HepG2 (cell line): ENCODE measurements at regions not wholly inside any gene's neighbourhood (a gene's known extent, or its start where the extent isn't known, plus 50 kb on each side); places are given as distances from the start of the nearest gene placed in this dataset.

ENCODE experiments used
- ARID5B ChIP-seq: IDR thresholded peaks from 2 replicates; pipeline ENCODE4 v1.4.0; 2020; ENCODE audit warnings: mild to moderate bottlenecking, missing genetic modification reagents
- BCL3 ChIP-seq: sonication (generic); formaldehyde crosslinking; IDR thresholded peaks from 2 replicates; pipeline ENCODE4 v1.5.1; 2020; ENCODE audit warnings: mild to moderate bottlenecking, missing genetic modification reagents, moderate library complexity
- ERF ChIP-seq: IDR thresholded peaks from 2 replicates; pipeline ENCODE4 v1.6.1; 2018; ENCODE audit warnings: missing biosample characterization, missing genetic modification reagents
- GATAD2A ChIP-seq: IDR thresholded peaks from 2 replicates; pipeline ENCODE4 v1.6.1; 2016
- HMGXB4 ChIP-seq, 2 experiments: sonication (generic) in 1 of 2; formaldehyde crosslinking in 1 of 2; IDR thresholded peaks; 2 replicates each; pipeline versions ENCODE4 v1.4.0 to v1.6.1; 2018 to 2020; ENCODE audit warnings: missing genetic modification reagents in 2 of 2, borderline replicate concordance in 1 of 2, low read depth in 1 of 2, mild to moderate bottlenecking in 1 of 2, missing biosample characterization in 1 of 2
- KDM2A ChIP-seq: sonication (generic); formaldehyde crosslinking; IDR thresholded peaks from 2 replicates; pipeline ENCODE4 v1.4.0; 2020; ENCODE audit warnings: low read depth, missing genetic modification reagents, borderline replicate concordance
- MAFK ChIP-seq, 2 experiments: IDR thresholded peaks in 1 of 2; conservative IDR thresholded peaks in 1 of 2; 2 replicates each; pipeline ENCODE4 v1.6.1; 2011; ENCODE audit warnings: improper control_type of control experiment in 2 of 2, low read length in 2 of 2
- PTBP1 ChIP-seq: fragments of 200-400 bp; formaldehyde crosslinking; IDR thresholded peaks from 2 replicates; pipeline ENCODE4 v1.6.1; 2018; ENCODE audit warnings: low read length, low read depth; ENCODE audit not compliant: poor library complexity, severe bottlenecking
- RELA ChIP-seq: sonication (generic); formaldehyde crosslinking; IDR thresholded peaks from 2 replicates; pipeline ENCODE4 v1.4.0; 2020; ENCODE audit warnings: missing genetic modification reagents
- REPIN1 ChIP-seq: sonication (generic); formaldehyde crosslinking; IDR thresholded peaks from 2 replicates; pipeline ENCODE4 v1.8.0; 2022; ENCODE audit warnings: missing genetic modification reagents, low read depth, mild to moderate bottlenecking, borderline replicate concordance
- U2AF1 ChIP-seq: fragments of 200-400 bp; formaldehyde crosslinking; optimal IDR thresholded peaks from 2 replicates; pipeline ENCODE3; 2017; ENCODE audit warnings: mild to moderate bottlenecking, low read depth, low read length
- ZNF770 ChIP-seq: sonication (generic); formaldehyde crosslinking; IDR thresholded peaks from 2 replicates; pipeline ENCODE4 v1.5.0; 2020; ENCODE audit warnings: mild to moderate bottlenecking, missing genetic modification reagents

GRCh38 chr14:100645196-100645981, 58.2 kb upstream of the BEGAIN start (continued):
- TF ChIP-seq BCL3 (CRISPR knock-in tag) (peak; percentile 66; the same call in 1 of the 2 replicates), KDM2A (CRISPR knock-in tag) (peak; percentile 44; the same call in 1 of the 2 replicates), GATAD2A (CRISPR knock-in tag) (0 out of 2 replicates have a peak, but pooled peaks have one; percentile 16), ERF (0 out of 2 replicates have a peak, but pooled peaks have one; percentile 29), ZNF770 (CRISPR knock-in tag) (no peak), HMGXB4 (CRISPR knock-in tag; IDR thresholded peaks at IDR 0.05; ENCODE audit: borderline replicate concordance in 1 of 2, low read depth in 1 of 2) (peak; percentile 20 to 74; a peak in 1 of 4 replicates), RELA (CRISPR knock-in tag) (0 out of 2 replicates have a peak, but pooled peaks have one; percentile 33), MAFK (conservative IDR thresholded peaks at IDR 0.05 in 1 of 2, IDR thresholded peaks at IDR 0.05 in 1 of 2; ENCODE audit: low read length in 2 of 2) (peak; percentile 54 to 58), ARID5B (CRISPR knock-in tag) (peak; percentile 23; the same call in 1 of the 2 replicates), REPIN1 (CRISPR knock-in tag) (0 out of 2 replicates have a peak, but pooled peaks have one; percentile 26), U2AF1 (no peak), PTBP1 (no peak)
